ENCODE measurements at regions not wholly inside any gene's neighbourhood (a gene's known extent, or its start where the extent isn't known, plus 50 kb on each side); places are given as distances from the start of the nearest gene placed in this dataset.

DNA sequence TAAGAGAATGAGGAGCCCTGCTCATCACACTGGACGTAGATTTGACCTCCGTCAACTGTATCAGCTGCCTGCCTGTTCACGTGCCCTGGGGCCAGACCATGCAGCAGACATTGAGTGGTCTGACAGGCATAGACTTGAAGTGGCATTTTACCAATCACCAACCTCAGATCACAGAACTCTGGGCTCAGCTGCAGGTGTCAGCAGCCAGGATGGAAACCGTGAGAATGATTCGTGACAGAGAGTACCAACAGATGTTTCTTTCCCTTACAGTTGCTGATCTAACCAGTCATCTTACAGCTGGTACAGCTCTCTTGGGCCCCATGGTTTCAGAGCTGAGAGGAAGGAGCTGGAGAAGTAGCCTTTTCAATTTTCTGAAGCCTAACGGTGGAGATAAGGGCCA is 148.9 kb downstream of the EN1 start:
- TF ChIP-seq FOXM1 (IDR thresholded peaks at IDR 0.05; ENCODE audit: low read depth) (no peak), FOXM1 (CRISPR knock-in tag; IDR thresholded peaks at IDR 0.05; ENCODE audit: low read depth) (no peak)
- TF ChIP-seq, protein P1, sequence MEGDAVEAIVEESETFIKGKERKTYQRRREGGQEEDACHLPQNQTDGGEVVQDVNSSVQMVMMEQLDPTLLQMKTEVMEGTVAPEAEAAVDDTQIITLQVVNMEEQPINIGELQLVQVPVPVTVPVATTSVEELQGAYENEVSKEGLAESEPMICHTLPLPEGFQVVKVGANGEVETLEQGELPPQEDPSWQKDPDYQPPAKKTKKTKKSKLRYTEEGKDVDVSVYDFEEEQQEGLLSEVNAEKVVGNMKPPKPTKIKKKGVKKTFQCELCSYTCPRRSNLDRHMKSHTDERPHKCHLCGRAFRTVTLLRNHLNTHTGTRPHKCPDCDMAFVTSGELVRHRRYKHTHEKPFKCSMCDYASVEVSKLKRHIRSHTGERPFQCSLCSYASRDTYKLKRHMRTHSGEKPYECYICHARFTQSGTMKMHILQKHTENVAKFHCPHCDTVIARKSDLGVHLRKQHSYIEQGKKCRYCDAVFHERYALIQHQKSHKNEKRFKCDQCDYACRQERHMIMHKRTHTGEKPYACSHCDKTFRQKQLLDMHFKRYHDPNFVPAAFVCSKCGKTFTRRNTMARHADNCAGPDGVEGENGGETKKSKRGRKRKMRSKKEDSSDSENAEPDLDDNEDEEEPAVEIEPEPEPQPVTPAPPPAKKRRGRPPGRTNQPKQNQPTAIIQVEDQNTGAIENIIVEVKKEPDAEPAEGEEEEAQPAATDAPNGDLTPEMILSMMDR (IDR thresholded peaks at IDR 0.05 in 2 of 3, conservative IDR thresholded peaks at IDR 0.05 in 1 of 3; ENCODE audit: insufficient read depth in 2 of 3, low read depth in 1 of 3, low read length in 3 of 3): no peak

Measured in K562 (cell line).